ENCODE measurements at regions not wholly inside any gene's neighbourhood (a gene's known extent, or its start where the extent isn't known, plus 50 kb on each side); places are given as distances from the start of the nearest gene placed in this dataset.

DNA sequence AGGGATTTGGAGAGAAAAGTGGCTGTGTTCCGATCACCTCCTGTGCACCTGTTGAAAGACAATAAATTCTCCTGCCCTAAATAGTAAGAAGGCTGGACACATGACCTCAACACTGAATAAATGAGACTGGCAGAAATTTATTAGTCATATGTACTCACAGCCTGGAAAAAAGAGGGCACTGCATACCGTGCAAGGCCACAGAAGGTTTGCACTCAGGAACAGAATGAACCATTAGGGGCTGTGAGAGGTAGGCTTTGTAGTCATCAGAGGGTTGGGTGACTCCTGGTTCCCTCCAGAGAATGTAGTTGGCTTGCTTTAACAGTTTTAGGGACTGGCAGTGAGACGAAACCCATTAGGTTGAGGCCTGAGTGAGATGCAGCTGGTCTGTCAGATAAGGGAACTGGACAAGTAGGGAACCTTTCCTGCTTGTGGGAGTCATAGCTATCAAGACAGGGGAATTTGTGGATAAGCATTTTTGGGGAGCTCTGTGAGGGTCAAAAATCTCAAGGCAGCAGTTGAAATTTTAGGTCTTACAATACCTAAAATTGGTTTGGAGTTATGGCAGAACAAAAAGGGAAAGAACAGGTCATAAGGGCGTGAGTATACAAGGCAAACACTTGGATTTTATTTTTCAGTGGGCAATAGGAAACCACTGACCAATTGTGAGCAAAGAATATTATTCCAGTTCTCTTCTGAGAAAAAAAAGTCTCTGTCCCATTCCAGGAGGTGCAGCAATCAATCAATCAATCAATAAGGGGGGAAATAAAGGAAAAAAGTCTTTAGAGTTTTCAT, 67.9 kb upstream of the BTN3A2 start:
- Histone ChIP-seq H3K27ac (ENCODE audit: insufficient read length, low read depth, low read length) (no peak overlapping the region), H3K18ac (ENCODE audit: insufficient read length, low read depth, low read length) (no peak overlapping the region), H2BK15ac (ENCODE audit: low read depth, low read length) (no peak overlapping the region), H3K9me3 (ENCODE audit: control insufficient read depth, low read depth, low read length) (no peaks in the 10 kb centered on the region), H3K4ac (ENCODE audit: low read depth, low read length) (no peak overlapping the region), H3T11ph (ENCODE audit: low read length) (no peak overlapping the region), H3K14ac (ENCODE audit: insufficient read depth, low read length) (no peak overlapping the region), H2AK5ac (ENCODE audit: insufficient read length, low read length) (no peak overlapping the region), H3K9ac (ENCODE audit: extremely low read depth, insufficient read length, low read length) (no peak overlapping the region), H4K5ac (ENCODE audit: insufficient read length, low read depth, low read length) (no peak overlapping the region), H3K56ac (ENCODE audit: insufficient read length, low read depth, low read length) (no peak overlapping the region), H4K20me1 (ENCODE audit: control insufficient read depth, insufficient read depth, insufficient read length) (peaks cover 2% of the 10 kb centered on the region), H4K8ac (replicated peaks; ENCODE audit: insufficient read length, low read depth, low read length) (no peak overlapping the region), H2BK120ac (ENCODE audit: low read depth, low read length, poor library complexity, severe bottlenecking) (no peak overlapping the region), H3K4me1 (ENCODE audit: insufficient read depth, low read length) (no peaks in the 10 kb centered on the region), H3K23ac (ENCODE audit: insufficient read length, low read depth, low read length) (no peak overlapping the region), H3K27me3 (ENCODE audit: insufficient read depth, low read length) (no peaks in the 10 kb centered on the region), H3K4me2 (ENCODE audit: insufficient read depth, insufficient read length, low read length) (no peak overlapping the region), H3K79me1 (ENCODE audit: insufficient read depth, low read depth, low read length, poor library complexity, severe bottlenecking) (no peaks in the 10 kb centered on the region), H2BK12ac (ENCODE audit: insufficient read length, low read depth, low read length) (no peak overlapping the region), H3K23me2 (ENCODE audit: insufficient read length, low read depth, low read length, poor library complexity, severe bottlenecking) (no peaks in the 10 kb centered on the region), H2AFZ (ENCODE audit: low read length) (no peak overlapping the region), H2BK20ac (ENCODE audit: low read depth, low read length, poor library complexity, severe bottlenecking) (no peak overlapping the region), H3K79me2 (ENCODE audit: insufficient read depth, low read length) (no peaks in the 10 kb centered on the region), H4K91ac (ENCODE audit: insufficient read length, low read depth, low read length) (no peak overlapping the region), H2BK5ac (ENCODE audit: insufficient read length, low read length) (no peak overlapping the region)
- TF ChIP-seq, protein P1, sequence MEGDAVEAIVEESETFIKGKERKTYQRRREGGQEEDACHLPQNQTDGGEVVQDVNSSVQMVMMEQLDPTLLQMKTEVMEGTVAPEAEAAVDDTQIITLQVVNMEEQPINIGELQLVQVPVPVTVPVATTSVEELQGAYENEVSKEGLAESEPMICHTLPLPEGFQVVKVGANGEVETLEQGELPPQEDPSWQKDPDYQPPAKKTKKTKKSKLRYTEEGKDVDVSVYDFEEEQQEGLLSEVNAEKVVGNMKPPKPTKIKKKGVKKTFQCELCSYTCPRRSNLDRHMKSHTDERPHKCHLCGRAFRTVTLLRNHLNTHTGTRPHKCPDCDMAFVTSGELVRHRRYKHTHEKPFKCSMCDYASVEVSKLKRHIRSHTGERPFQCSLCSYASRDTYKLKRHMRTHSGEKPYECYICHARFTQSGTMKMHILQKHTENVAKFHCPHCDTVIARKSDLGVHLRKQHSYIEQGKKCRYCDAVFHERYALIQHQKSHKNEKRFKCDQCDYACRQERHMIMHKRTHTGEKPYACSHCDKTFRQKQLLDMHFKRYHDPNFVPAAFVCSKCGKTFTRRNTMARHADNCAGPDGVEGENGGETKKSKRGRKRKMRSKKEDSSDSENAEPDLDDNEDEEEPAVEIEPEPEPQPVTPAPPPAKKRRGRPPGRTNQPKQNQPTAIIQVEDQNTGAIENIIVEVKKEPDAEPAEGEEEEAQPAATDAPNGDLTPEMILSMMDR (conservative IDR thresholded peaks at IDR 0.05): no peak
- no CpG with 5 or more reads among the region's 4 CpGs for WGBS (ENCODE audit: extremely low coverage, insufficient read length, low lambda C conversion rate)
- H3K27me3 Mint-ChIP-seq (ENCODE audit: low read depth): no peaks in the 10 kb centered on the region
- no peak overlapping the region for H3K27ac Mint-ChIP-seq
- peaks cover 12 to 16% of the 10 kb centered on the region in 2 experiments for H3K4me1 Mint-ChIP-seq
- no peak overlapping the region for H3K4me3 Mint-ChIP-seq
- no peaks in the 10 kb centered on the region; a peak in 1 of 5 replicates for H3K9me3 Mint-ChIP-seq
- DNase-seq: no peak
- no peaks in the 10 kb centered on the region for H3K36me3 Mint-ChIP-seq (ENCODE audit: insufficient read depth in 1 of 3, low read depth in 3 of 3)

Measured in H9 (cell line).